ENCODE measurements at regions not wholly inside any gene's neighbourhood (a gene's known extent, or its start where the extent isn't known, plus 50 kb on each side); places are given as distances from the start of the nearest gene placed in this dataset.

- H3K27me3 ChIP-seq: no peaks in the 10 kb centered on the region
- no peak overlapping the region for H3K4me3 ChIP-seq (ENCODE audit: low read depth, low read length)
- DNase-seq: no peak
- TF ChIP-seq CTCF (IDR thresholded peaks at IDR 0.05; ENCODE audit: low read depth, low read length): no peak
- H3K9me3 ChIP-seq: no peaks in the 10 kb centered on the region
- H3K4me1 ChIP-seq: no peaks in the 10 kb centered on the region
- H3K36me3 ChIP-seq: no peaks in the 10 kb centered on the region
Observed at GRCh38 chr2:53091183-53091582, 676.4 kb upstream of the CHAC2 start.

- Histone ChIP-seq H3K36me3 (no peaks in the 10 kb centered on the region), H3K9me3 (no peaks in the 10 kb centered on the region), H3K27me3 (no peaks in the 10 kb centered on the region), H3K4me1 (no peaks in the 10 kb centered on the region), H3K4me3 (ENCODE audit: low read depth, low read length) (no peak overlapping the region)
- no peak for DNase-seq
- no peak for TF ChIP-seq CTCF (IDR thresholded peaks at IDR 0.05; ENCODE audit: low read depth, low read length)
Observed at GRCh38 chr2:53087874-53088461, 679.6 kb upstream of the CHAC2 start.

GRCh38 chr2:53087262-53087873 lies 680.2 kb upstream of the CHAC2 start:
- no peaks in the 10 kb centered on the region for H3K4me1 ChIP-seq
- TF ChIP-seq CTCF (IDR thresholded peaks at IDR 0.05; ENCODE audit: low read depth, low read length): no peak

GRCh38 chr2:53077413-53077812 lies 690.2 kb upstream of the CHAC2 start:
- H3K4me3 ChIP-seq (ENCODE audit: low read depth, low read length): no peak overlapping the region
- no peaks in the 10 kb centered on the region for H3K9me3 ChIP-seq
- no peak for TF ChIP-seq CTCF (IDR thresholded peaks at IDR 0.05; ENCODE audit: low read depth, low read length)
- no peaks in the 10 kb centered on the region for H3K4me1 ChIP-seq
- no peaks in the 10 kb centered on the region for H3K27me3 ChIP-seq
- no peaks in the 10 kb centered on the region for H3K36me3 ChIP-seq
- no peak for DNase-seq

More at GRCh38 chr2:53087262-53087873, 680.2 kb upstream of the CHAC2 start:
- Histone ChIP-seq H3K36me3 (no peaks in the 10 kb centered on the region), H3K9me3 (no peaks in the 10 kb centered on the region), H3K27me3 (no peaks in the 10 kb centered on the region), H3K4me3 (ENCODE audit: low read depth, low read length) (no peak overlapping the region)
- no peak for DNase-seq

GRCh38 chr2:53075760-53076159 lies 691.8 kb upstream of the CHAC2 start:
- no peaks in the 10 kb centered on the region for H3K9me3 ChIP-seq
- no peak overlapping the region for H3K4me3 ChIP-seq (ENCODE audit: low read depth, low read length)
- TF ChIP-seq CTCF (IDR thresholded peaks at IDR 0.05; ENCODE audit: low read depth, low read length): no peak
- DNase-seq: peak; percentile 23
- no peaks in the 10 kb centered on the region for H3K4me1 ChIP-seq
- H3K27me3 ChIP-seq: no peaks in the 10 kb centered on the region
- no peaks in the 10 kb centered on the region for H3K36me3 ChIP-seq

GRCh38 chr2:53067533-53067932 lies 700.1 kb upstream of the CHAC2 start:
- DNase-seq: no peak
- TF ChIP-seq CTCF (IDR thresholded peaks at IDR 0.05; ENCODE audit: low read depth, low read length): no peak
- H3K9me3 ChIP-seq: no peaks in the 10 kb centered on the region
- H3K27me3 ChIP-seq: no peaks in the 10 kb centered on the region
- H3K4me3 ChIP-seq (ENCODE audit: low read depth, low read length): no peak overlapping the region
- no peaks in the 10 kb centered on the region for H3K36me3 ChIP-seq
- H3K4me1 ChIP-seq: no peaks in the 10 kb centered on the region

All from BE2C (cell line).